ENCODE measurements at regions not wholly inside any gene's neighbourhood (a gene's known extent, or its start where the extent isn't known, plus 50 kb on each side); places are given as distances from the start of the nearest gene placed in this dataset.

- no peak for DNase-seq (ENCODE audit: low spot score)
Observed at GRCh38 chr4:67122029-67122428, 423.3 kb downstream of the CENPC start.

GRCh38 chr4:67120369-67120768, 424.9 kb downstream of the CENPC start:
- no peak for DNase-seq (ENCODE audit: low spot score)

DNA sequence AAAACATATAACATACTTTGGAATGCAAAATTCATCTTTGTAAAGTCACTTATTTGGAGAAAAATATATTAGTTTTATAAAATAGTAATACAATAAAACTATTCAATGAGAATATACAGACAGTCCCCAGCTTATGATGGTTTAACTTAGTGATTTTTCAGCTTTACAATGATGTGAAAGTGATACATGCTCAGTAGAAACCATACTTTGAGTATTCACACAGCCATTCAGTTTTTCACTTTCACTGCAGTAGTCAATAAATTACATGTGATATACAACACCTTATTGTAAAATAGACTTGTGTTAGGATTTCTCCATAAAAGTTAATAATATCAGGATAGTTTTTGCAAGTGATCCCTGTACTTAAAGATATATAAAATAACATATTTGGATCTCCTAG, 436.0 kb downstream of the CENPC start:
- no peak for DNase-seq (ENCODE audit: low spot score)

GRCh38 chr4:67106861-67107460, 438.3 kb downstream of the CENPC start:
- DNase-seq (ENCODE audit: low spot score) = no peak

GRCh38 chr4:67104145-67104544, 441.2 kb downstream of the CENPC start:
- no peak for DNase-seq (ENCODE audit: low spot score)

DNA sequence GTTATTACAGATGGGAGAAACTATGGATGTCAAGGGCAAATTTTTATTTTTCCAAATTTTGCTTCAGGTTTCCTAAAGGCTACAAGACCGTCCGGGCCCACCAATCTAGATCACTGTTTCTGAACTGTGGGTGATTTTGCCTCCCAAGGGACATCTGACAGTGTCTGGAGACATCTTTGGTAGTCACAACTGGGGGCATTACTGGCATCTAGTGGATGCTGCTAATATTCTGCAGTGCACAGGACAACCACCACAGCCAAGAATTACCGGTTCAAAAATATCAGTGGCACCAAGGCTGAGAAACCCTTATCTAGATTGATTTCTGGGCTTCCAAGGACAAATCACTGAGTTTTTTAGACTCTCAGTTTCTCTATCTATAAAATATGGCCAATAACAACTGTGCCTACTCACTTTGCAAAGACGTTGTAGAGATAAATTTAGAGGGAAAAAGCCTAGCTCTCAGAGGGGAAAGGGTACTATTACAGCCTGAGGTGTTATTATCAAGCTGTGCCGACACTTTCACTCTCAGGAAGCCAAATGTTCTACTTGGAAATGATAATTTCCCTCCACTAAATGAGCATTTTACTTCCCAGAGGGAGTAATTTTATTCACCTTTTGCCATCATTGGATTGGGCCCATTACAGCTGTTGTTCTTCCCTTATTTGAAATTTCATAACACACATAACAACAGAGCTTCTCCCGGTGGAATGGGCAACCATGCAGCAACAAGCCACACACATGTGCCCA, 442.1 kb downstream of the CENPC start:
- no peak for DNase-seq (ENCODE audit: low spot score)

GRCh38 chr4:67101612-67102011, 443.7 kb downstream of the CENPC start:
- no peak for DNase-seq (ENCODE audit: low spot score)

DNA sequence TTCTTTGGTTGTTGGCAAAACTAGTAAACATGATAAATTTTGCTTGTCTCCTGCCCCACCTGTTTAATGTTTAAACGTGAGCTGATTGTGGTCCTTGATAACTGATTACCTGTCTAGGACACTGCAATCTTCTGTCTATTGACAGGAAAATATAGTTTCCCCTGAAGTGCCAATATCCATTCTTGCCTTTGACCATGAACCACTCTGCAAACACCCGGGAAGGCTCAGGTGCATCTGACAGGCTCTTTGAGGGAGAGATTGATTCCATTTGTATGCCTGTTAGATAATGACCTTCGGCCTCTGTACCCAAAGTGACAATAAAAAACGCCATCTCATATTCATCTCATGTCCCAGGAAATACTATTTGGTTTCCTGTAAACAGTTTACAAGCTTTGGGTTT, 453.0 kb downstream of the CENPC start:
- DNase-seq (ENCODE audit: low spot score) = no peak

- DNase-seq (ENCODE audit: low spot score) = no peak
Observed at GRCh38 chr4:67091673-67092072, 453.6 kb downstream of the CENPC start.

DNA sequence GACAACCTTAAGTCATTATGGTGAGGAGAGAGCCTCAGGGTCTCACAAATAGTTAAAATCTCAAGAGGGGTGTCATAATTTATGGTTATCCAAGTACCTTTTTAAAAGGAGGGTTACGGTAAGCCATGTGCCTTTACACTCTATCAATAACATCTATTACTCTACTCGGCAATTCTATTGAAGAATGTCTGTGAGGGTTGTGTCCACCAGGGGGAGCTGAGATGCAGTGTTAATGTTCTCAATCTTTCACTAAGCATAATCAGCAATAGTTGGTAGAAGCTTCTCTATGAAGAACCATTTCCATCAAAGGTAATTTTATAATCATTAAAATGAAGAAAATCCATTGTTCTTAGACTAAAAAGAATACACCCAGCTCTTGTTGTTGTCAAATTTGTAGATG, 457.4 kb downstream of the CENPC start:
- DNase-seq (ENCODE audit: low spot score) = no peak

GRCh38 chr4:67084783-67085182, 460.5 kb downstream of the CENPC start:
- DNase-seq (ENCODE audit: low spot score) = no peak

GRCh38 chr4:67083496-67083895, 461.8 kb downstream of the CENPC start:
- no peak for DNase-seq (ENCODE audit: low spot score)

- DNase-seq (ENCODE audit: low spot score) = no peak
Observed at GRCh38 chr4:67082746-67083145, 462.6 kb downstream of the CENPC start.

- DNase-seq (ENCODE audit: low spot score) = no peak
Observed at GRCh38 chr4:67080046-67080557, 465.2 kb downstream of the CENPC start.

GRCh38 chr4:67071641-67072040, 473.7 kb downstream of the CENPC start:
- DNase-seq (ENCODE audit: low spot score) = no peak

- no peak for DNase-seq (ENCODE audit: low spot score)
Observed at GRCh38 chr4:67055319-67055718, 490.0 kb downstream of the CENPC start.

GRCh38 chr4:67054896-67055295, 490.4 kb downstream of the CENPC start:
- no peak for DNase-seq (ENCODE audit: low spot score)

DNA sequence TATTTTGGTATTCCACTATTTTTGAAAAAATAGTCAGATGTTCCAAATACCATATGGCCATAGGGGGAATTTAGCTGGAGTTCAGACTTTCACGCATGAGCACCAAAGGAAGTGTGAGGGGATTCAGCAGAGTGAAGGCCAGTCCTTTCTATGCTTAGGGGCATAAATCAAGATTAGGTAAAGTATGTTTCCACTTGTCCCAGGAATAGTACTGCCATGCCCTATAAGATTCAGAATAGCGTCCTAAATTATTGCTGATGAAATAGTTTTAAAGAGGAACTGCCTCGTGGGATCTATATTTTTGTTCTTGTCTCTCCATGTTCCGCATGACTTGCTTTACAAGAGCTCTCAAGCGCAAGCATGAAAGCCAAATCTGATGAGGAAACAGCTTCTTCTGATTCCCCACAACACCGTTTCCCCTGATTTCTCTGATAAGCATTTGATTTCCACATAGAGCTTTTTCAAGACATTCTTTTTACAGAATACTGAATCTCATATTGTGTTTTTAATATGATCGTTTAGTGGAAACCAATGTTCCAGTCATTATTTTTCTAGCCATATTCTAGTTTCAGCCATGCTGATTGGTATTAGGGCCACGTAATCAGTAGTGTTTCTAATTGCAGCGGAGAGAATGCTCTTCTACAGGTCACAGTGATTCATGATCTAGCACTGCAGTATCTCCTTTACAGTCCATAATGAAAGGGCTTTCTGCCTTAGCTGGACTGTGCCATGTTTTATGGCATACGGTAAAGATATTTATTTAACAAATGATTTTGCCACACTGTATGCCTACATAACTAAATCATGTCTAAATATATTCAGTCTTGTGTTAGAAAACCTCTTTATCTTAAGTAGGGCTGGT, 492.3 kb downstream of the CENPC start:
- DNase-seq (ENCODE audit: low spot score) = no peak

DNA sequence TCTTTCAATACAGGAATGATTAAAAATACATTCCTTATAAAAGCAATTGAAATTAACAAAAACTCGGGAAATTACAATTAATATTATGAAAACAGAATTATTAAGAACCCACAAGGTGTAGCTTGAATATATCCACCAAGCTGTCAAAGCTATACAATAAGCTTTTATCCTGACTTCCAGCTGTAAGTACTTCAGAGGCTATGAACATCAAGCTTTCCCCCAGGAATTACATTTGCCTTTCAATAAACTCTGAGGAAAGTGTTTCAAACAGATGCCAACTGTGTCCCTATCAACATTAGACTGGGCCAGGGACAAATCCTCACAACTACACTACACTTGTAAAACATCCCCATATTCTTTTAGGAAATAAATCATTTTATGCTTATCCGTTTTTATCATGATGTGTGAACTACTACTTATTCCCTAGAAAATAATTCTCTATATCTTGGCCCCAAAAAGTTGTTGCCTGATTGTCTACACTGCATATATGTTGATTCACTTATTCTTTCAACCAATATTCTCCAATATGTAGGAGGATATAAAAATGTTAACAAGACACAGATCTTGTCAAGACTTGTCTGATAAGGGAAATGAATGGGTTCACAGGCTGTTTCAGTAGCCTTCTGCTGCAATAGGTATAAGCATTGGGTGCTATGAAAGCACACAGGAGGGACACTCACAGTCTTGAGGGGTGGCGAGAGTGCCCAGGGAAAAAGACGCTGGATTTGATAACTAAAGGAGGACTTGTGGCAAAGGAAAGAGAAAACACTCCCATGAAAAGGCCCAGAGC, 494.1 kb downstream of the CENPC start:
- DNase-seq (ENCODE audit: low spot score) = no peak

DNA sequence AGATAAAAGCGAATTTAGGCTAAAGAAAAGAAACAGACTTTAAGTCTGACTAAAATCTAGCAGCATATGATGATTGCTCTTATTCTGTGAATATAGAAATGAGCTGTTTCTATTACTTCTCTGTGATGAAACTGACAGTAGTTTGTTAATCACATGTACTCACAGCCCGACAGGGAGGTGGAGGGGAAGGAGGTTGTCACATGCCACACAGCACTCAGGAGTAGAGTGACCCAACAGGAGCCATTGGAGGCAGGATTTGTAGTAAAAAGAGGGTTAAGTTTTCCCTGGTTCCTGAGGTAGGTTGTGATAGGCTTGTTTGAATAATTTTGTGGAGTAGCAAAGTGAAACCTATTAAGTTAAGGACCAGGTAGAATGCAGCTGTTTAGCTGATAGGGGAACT, 495.9 kb downstream of the CENPC start:
- DNase-seq (ENCODE audit: low spot score) = no peak

DNA sequence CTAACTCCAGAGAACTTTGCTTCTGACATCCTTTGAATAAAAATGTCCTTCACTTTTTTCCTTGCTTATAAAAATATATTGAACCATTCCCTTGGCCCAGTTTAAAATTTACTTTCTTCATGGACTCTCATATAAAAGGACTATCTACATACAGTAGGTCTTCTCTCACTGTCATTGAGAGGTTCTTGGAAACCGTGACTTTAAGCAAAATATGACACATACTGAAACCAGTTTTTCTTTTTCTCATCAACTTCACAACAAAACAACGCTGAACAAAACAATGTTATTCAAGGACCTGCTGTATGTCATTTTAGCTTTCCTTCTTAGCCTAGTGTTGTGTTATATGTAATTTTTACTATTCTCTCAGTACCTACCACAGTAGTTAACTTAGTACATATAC, 496.8 kb downstream of the CENPC start:
- no peak for DNase-seq (ENCODE audit: low spot score)

DNA sequence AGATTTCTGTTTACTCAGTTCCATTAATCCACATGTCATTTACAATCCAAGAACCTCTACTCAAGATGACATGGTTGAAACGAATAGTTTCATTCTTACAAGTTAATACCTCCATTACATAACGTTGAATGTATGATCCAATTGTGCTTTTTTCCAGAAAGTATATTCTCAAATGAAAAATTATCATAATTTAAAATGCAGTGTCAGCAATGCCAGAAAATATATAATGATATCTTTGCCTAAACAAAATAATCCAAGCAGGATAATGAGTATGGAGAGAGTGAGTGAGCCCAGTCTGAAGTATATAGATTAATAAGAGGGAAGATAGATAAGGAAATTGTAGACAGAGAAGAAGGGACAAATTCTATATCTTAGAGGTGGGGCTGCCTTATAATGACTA, 505.0 kb downstream of the CENPC start:
- DNase-seq (ENCODE audit: low spot score) = no peak
